Uterus (tissue), 3 donors: ENCODE measurements at regions not wholly inside any gene's neighbourhood (a gene's known extent, or its start where the extent isn't known, plus 50 kb on each side); places are given as distances from the start of the nearest gene placed in this dataset.

Source experiments
- DNase-seq, 2 donors: peaks; one replicate each; pipeline ENCODE4 v3.0.0-alpha.2; 2019 to 2020
- H3K27ac ChIP-seq, 2 donors: fragments of 200-600 bp; sonication (generic); 1 replicate in 1 of 2; 2 replicates in 1 of 2; pipeline ENCODE4 v1.5.1; 2016 to 2018
- H3K27me3 ChIP-seq, 2 donors: fragments of 200-600 bp; sonication (generic); one replicate each; pipeline ENCODE4 v1.5.1; 2018 to 2019; ENCODE audit warnings: control low read depth in 1 of 2
- H3K36me3 ChIP-seq, 2 donors: fragments of 200-600 bp; sonication (generic); one replicate each; pipeline ENCODE4 v1.5.1; 2019; ENCODE audit warnings: control low read depth in 1 of 2
- H3K4me1 ChIP-seq, 2 donors: fragments of 200-600 bp; sonication (generic); one replicate each; pipeline ENCODE4 v1.5.1; 2018 to 2019; ENCODE audit warnings: control low read depth in 1 of 2
- H3K4me3 ChIP-seq, 2 donors: fragments of 200-600 bp; sonication (generic); 1 replicate in 1 of 2; 2 replicates in 1 of 2; pipeline ENCODE4 v1.5.1; 2018 to 2019; ENCODE audit warnings: mild to moderate bottlenecking in 1 of 2
- H3K9me3 ChIP-seq, 2 donors: fragments of 200-600 bp; sonication (generic); one replicate each; pipeline ENCODE4 v1.5.1; 2019; ENCODE audit warnings: control low read depth in 1 of 2
- CTCF ChIP-seq, 4 experiments: fragments of 200-600 bp in 2 of 4; fragments of 450-650 bp in 2 of 4; sonication (generic) in 2 of 4; IDR thresholded peaks; one replicate each; pipeline ENCODE4 v1.5.1; 2016 to 2019; ENCODE audit warnings: antibody characterized with exemption in 4 of 4, mild to moderate bottlenecking in 2 of 4, moderate library complexity in 1 of 4
- POLR2A ChIP-seq, 2 donors: fragments of 450-650 bp; IDR thresholded peaks; one replicate each; pipeline ENCODE4 v1.6.1; 2016; ENCODE audit warnings: antibody characterized with exemption in 2 of 2, mild to moderate bottlenecking in 1 of 2, moderate library complexity in 1 of 2
- intact Hi-C: fragments of 100-400 bp; cut with DNase I; formaldehyde crosslinking; loops from one replicate; pipeline ENCODE4 v1.15.1; 2023; ENCODE audit warnings: low total_unique reads
- donor health status: DM: yes; HTN: yes; CAD: no.

GRCh38 chr6:163782436-163783003, 368.0 kb downstream of the QKI start:
- intact Hi-C loops: no loop called here
- no peaks in the 10 kb centered on the region for H3K27me3 ChIP-seq
- TF ChIP-seq CTCF (IDR thresholded peaks at IDR 0.05) (no peak), POLR2A (IDR thresholded peaks at IDR 0.05) (no peak)
- H3K9me3 ChIP-seq: no peaks in the 10 kb centered on the region
- H3K36me3 ChIP-seq: no peaks in the 10 kb centered on the region
- no peak overlapping the region for H3K4me3 ChIP-seq
- H3K27ac ChIP-seq: no peak overlapping the region
- DNase-seq: no peak
- H3K4me1 ChIP-seq: no peaks in the 10 kb centered on the region

DNA sequence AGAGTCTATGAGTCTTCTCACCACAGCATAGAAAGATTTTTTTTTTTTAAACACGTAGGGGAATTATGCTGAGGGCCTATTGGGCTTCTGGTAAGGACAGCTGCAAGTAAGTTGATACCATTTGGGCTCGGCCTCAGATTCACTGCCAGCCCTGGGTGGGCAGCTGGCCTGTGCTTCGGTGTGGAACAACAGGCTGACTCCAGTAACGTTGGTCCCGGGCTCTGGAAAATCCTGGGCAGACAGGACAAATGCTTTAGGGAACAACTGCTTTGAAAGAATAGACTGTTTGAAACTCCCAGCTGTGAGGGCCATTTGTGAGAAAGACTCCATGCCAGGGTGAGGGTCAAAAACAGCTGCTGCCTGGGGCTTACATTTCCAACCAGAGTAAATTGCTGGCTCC, 366.5 kb downstream of the QKI start:
- no peaks in the 10 kb centered on the region for H3K36me3 ChIP-seq
- TF ChIP-seq POLR2A (IDR thresholded peaks at IDR 0.05): no peak
- TF ChIP-seq CTCF (IDR thresholded peaks at IDR 0.05): no peak
- intact Hi-C loops: no loop called here
- no peak for DNase-seq
- H3K4me1 ChIP-seq: no peaks in the 10 kb centered on the region
- H3K4me3 ChIP-seq: no peak overlapping the region
- H3K27ac ChIP-seq: no peak overlapping the region
- H3K9me3 ChIP-seq: no peaks in the 10 kb centered on the region
- H3K27me3 ChIP-seq: no peaks in the 10 kb centered on the region

DNA sequence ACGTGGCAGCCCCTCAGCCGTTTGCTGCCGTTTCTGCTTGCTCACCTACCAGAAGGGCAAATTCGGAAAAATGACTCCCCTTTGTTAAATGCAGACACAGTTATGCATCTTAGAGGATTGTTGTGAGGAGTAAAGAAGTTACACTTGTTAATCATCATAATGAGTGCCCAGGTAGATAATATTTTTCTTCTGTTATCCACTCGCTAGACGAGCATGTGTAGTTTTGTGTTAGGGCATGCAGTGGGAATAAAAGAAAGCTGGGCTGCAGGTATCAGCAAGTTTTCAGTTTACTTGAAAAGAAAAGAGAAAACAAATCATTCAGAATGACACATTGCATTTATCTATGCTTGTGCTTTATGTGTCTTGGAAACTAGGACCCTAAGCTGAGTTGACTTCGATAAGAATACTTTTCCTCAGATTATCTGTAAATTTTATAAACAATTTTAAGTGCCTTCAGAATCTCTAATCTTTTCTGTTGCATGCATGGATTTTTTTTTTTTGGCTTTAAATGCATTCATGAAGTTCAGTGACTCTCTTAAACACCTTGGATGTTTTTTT, 365.3 kb downstream of the QKI start:
- no peak for DNase-seq
- intact Hi-C loops: no loop called here
- TF ChIP-seq CTCF (IDR thresholded peaks at IDR 0.05) (no peak), POLR2A (IDR thresholded peaks at IDR 0.05) (no peak)

DNA sequence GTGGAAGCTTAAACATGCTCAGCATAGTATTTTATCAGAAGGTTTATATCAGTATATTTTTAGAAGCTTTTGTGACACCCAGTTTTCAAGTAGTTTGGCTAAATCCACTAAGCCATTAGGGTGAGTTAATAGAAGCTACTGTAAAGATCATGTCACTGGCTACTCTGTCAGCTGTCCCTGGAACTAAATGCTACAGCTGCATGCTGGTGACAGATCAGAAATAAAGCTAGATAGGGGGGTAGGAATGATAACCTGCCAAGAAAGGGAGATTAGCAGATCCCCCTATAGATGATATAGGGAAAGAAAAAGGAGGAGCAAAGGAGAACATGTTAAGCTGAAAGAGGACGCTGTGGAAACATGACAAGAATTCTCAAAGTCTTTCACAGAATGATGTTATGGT, 363.2 kb downstream of the QKI start:
- H3K27me3 ChIP-seq: no peaks in the 10 kb centered on the region
- no peaks in the 10 kb centered on the region for H3K36me3 ChIP-seq
- intact Hi-C loops: no loop called here
- no peak for DNase-seq
- H3K9me3 ChIP-seq: no peaks in the 10 kb centered on the region
- no peak overlapping the region for H3K4me3 ChIP-seq
- TF ChIP-seq POLR2A (IDR thresholded peaks at IDR 0.05) (no peak), CTCF (IDR thresholded peaks at IDR 0.05) (no peak)
- no peak overlapping the region for H3K27ac ChIP-seq
- no peaks in the 10 kb centered on the region for H3K4me1 ChIP-seq

More for the DNA sequence above, 365.3 kb downstream of the QKI start:
- H3K4me1 ChIP-seq: no peaks in the 10 kb centered on the region
- H3K36me3 ChIP-seq: no peaks in the 10 kb centered on the region
- H3K27me3 ChIP-seq: no peaks in the 10 kb centered on the region
- no peak overlapping the region for H3K27ac ChIP-seq
- H3K4me3 ChIP-seq: no peak overlapping the region
- no peaks in the 10 kb centered on the region for H3K9me3 ChIP-seq

DNA sequence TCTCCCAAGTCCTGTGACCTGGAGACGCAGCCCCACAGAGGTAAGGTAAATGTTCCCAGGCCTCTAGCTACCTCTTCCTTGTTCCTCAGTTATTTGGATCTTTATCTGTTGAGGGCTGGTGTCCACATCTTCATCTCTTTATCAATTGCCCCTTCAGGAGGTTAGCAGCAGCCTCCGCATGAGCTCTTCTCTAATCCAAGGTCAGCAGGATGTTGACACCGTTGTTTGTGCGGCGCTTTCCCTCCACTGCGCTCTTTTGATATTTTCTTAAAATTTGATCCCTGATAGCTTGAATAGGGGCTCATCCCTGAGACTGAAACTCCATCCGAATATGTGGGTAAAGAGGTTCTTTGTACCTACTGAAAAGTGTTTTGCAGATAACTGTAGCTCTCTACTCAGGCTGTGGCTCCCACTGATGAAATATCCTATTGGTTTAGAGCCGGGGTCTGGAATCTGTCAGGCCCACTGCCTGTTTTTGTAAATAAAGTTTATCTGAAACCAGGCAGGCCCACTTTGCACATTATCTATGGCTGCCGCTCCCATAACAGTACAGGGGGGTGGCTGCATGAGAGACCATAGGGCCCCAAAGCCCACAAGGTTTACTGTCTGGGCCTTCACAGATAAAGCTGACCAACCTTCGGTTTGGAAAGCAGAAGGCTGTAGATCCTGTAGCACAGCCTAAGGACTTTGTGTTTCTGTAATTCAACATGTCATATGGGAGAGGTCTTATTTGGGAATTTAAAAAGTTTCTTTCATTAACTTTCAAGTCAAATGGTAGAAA, 362.6 kb downstream of the QKI start:
- Histone ChIP-seq H3K4me3 (no peak overlapping the region), H3K4me1 (no peaks in the 10 kb centered on the region), H3K36me3 (no peaks in the 10 kb centered on the region), H3K27ac (no peak overlapping the region), H3K27me3 (no peaks in the 10 kb centered on the region), H3K9me3 (no peaks in the 10 kb centered on the region)
- no peak for TF ChIP-seq CTCF (IDR thresholded peaks at IDR 0.05)
- no peak for TF ChIP-seq POLR2A (IDR thresholded peaks at IDR 0.05)
- DNase-seq: no peak
- intact Hi-C loops: no loop called here
